HG02588 (cell line): ENCODE measurements at regions not wholly inside any gene's neighbourhood (a gene's known extent, or its start where the extent isn't known, plus 50 kb on each side); places are given as distances from the start of the nearest gene placed in this dataset.

ENCODE experiments used
- ATAC-seq: cut with Tn5 transposase; IDR thresholded peaks from one replicate; pipeline ENCODE4 v1.9.1; 2021; ENCODE audit warnings: mild to moderate bottlenecking, moderate library complexity; ENCODE audit not compliant: unreplicated experiment

GRCh38 chr2:199136242-199136641 is 321.5 kb downstream of the SATB2 start:
- no peak for ATAC-seq

- ATAC-seq = no peak
These were observed 325.9 kb downstream of the SATB2 start for GRCh38 chr2:199131876-199132275.

DNA sequence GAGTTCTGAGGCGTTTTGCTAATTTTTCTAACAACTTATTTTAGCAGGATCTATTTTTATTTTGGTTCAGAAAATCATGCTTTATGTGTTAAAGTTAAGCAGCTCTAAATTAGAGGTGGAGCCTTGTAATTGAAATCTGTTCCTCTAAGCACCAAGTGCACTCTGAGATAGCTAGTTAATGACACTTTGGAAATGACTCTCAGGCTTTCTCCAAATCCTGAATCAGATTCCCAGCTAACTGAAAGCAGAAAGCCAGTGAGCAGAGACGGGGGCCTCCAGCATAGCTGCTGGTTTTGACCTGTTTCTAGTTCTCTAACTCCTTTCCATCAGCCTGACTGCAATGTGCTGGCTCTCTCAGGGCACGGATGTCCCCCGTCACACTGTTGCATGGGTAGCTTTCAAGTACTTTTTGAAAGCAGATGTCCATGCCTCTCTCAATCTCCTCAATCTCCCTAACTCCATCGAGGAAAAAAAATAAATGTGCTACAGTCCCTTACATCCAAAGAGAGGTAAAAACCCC is 326.5 kb downstream of the SATB2 start:
- ATAC-seq = no peak

- no peak for ATAC-seq
These were observed 327.2 kb downstream of the SATB2 start for GRCh38 chr2:199130501-199130900.

DNA sequence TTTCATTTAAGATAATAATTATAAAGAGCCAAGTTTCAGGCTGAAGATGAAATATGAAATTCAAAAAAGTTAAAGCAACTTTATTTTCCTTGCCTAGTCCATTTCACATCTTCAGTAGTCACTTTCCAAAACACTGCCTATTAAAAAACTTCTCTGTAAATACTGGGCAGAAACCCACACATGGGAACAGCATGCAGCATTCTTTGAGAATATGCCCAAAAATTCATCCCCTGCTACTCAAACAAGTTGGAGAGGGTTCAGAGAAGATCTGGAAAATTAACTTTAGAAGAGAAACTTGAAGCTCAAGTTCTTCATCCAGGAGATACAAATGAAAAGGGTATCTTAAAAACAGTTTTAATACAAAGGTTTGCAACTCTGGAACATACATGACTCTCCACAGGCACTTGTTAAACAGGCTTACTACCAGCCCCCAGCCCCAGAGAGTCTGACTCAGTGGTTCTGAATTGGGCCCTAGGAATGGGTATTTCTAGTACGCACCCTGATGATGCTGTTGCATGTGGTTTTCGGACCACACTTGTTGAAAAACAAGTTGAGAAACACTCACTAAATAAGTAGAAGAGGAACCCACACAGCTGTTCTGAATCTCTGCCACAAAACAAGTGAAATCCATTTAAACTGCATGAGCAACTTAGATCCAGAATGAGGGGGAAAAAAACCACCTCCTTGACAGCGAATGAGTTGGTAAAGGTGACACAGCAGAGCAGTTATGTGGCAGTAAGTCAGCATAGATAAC is 329.1 kb downstream of the SATB2 start:
- ATAC-seq = no peak

GRCh38 chr2:199119796-199120195 is 337.9 kb downstream of the SATB2 start:
- no peak for ATAC-seq

GRCh38 chr2:199118673-199119112 is 339.0 kb downstream of the SATB2 start:
- ATAC-seq = no peak

GRCh38 chr2:199115169-199115568 is 342.6 kb downstream of the SATB2 start:
- ATAC-seq = no peak

DNA sequence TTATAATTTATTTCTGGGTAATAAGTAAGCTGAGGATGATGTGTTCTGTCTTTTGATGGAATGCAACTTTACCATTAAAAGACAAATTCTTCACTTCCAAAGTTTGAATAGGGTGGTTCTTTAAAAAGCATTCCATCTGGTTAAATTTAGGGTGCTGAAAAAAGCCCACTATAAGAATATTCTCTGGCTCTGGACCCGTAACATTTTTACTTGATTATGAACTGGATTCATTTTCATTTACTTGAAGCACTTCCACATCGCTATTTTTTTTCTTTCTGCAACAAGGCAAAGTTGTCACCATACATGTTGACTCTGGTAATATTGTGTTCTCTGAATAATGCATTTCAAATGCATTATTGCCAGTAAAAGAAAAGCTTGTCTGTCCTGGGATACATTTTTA is 344.6 kb downstream of the SATB2 start:
- no peak for ATAC-seq

DNA sequence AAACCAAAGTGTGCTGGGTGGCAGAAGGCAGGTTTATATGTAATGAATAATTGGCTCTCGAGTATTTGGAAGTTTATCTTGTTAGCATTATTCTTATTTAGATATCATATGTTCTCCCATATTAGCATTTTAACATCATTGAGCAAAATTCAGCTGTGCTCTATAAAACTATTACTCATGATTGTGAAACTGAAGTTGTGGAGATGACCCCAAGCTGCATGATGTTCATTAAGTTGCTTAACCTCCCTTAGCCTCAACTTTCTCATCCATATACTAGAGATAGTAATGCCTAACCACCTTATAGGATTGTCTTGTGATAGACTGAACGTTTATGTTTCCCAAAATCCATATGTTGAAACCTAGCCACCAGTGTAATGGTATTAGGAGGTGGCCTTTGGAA is 346.3 kb downstream of the SATB2 start:
- ATAC-seq = no peak

DNA sequence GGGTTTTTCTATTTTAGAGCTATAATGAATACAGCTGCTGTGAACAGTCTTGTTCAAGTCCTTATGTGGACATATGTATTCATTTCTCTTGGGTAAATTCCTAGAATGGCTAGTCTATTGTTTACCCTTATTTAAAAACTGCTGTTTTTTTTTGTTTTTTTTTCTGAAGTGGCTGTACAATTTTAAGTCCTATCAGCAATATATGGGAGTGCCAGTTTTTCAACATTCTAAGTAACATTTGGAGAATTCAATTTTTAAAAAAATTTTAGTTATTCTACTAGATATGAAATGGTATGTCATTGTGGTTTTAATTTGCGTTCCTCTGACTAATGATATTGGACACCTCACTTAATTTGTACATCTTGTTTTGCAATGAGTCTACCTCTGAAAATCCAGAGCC is 349.7 kb downstream of the SATB2 start:
- no peak for ATAC-seq

- no peak for ATAC-seq
These were observed 351.9 kb downstream of the SATB2 start for GRCh38 chr2:199105826-199106225.

DNA sequence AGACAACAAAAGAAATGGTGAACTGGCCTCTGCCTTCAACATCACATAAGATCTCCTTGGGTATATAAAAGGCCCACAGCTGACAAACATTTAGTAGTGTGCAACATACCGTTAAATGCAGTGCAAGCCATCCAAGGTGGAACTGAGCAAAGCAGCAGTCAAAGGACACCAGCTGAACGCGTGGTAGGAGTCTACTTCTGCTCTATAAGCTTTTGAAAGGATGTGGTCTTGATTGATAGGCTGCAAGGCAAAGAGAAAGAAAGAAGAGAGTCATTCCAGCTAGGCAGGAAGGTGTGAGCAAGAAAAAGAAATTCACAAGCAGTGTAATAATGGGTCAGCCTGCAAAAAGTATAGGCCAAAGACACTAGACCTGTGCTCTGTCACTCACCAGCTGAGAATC is 356.3 kb downstream of the SATB2 start:
- ATAC-seq = no peak

DNA sequence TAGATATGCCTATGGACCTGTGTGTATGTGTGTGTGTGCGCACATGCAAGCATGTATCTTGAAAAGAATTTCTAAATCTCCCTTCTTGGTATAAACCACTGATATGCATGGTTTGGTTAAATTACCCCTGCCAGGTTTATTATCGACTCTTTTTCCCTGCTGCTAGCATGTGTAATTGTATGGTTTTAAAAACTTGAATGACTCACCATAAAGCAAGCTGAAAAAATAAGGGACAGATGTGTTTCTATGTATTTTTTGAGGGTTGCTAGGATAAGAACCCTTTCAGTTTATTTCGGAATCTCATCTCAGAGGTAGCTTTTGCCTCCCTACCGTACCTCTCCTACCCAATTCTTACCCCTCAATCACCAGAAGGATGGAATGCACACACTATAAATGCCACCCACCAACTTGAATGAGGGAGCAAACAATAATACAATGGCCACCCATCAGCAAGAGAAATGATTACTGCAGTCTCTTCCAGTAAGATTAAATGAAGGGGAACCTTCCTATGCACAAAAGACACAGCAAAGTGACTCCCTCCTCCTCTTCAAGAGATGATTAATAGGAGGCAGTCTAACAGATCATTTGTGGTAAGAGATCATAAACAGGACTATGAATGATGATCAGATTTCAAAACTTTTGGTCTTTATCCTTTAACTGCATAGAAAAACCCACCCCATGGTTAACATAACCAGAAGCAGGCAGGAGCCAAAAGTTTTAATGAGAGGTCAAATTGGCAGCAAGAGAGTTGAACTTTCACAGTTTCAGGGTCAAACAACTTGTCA is 357.2 kb downstream of the SATB2 start:
- no peak for ATAC-seq

- ATAC-seq = no peak
These were observed 365.3 kb downstream of the SATB2 start for GRCh38 chr2:199092419-199092818.

DNA sequence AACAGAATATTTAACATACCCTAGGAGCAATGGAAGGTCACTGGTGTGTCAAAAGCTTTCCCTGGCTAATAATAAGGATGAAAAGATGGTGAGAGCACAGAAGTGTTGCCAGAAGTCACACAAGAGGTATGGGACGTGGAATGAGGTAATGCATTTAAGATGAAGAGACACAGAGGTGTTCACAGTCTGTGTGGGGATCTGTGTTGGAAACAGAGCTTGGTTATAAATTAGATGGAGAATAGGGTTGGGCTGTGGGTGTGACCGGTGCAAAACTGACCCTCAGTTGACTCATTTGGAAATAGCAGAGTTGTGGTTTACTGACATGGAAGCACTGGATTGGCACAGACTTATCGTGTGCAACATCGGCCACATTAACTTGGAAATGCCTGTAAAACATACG is 372.5 kb downstream of the SATB2 start:
- ATAC-seq = no peak

GRCh38 chr2:199070322-199070949 is 387.3 kb downstream of the SATB2 start:
- ATAC-seq = no peak

GRCh38 chr2:199064201-199064600 is 393.5 kb downstream of the SATB2 start:
- ATAC-seq = no peak

DNA sequence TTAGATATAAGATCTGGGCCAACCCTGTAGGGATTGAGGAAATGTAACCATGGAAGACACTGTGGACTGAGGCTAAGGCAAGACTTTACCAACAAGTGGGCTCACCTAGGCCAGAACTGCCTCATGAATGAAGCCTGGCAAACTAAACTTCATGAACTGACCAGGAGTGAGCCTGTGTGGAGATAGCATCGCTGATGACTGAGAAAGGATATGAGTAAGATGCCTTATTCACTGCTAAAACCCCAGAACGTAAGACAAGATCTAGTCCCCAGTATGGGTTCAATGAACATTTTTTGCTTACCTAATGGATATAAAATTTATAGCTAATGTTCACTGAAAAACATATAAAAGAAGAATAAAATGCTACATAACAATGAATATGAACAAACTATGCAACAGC is 399.8 kb downstream of the SATB2 start:
- ATAC-seq = no peak

DNA sequence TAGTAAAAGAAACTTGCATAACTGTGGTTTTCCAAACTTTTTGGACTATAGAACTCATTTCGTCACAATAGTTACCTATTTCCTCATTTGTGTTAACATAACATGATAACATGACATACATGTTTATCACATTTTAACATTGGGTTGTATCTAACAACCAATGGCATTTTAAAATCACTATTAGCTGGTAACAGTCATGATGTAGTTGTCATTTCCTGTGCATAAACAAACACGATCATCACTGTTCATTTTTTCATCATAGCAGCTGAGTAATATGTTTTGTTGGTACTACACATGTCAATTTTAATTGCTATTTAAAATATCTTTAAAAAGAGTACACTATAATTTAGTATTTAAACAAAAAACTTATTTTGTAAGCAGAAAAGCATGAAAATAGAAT is 402.4 kb downstream of the SATB2 start:
- no peak for ATAC-seq

- ATAC-seq = no peak
These were observed 414.9 kb downstream of the SATB2 start for GRCh38 chr2:199042660-199043379.
